B cell (primary cell): ENCODE measurements at regions not wholly inside any gene's neighbourhood (a gene's known extent, or its start where the extent isn't known, plus 50 kb on each side); places are given as distances from the start of the nearest gene placed in this dataset.

Experiments used
- EZH2 ChIP-seq: IDR thresholded peaks from 2 replicates; pipeline ENCODE4 v1.6.1; 2012; ENCODE audit warnings: borderline replicate concordance, low read depth, mild to moderate bottlenecking, moderate library complexity, low read length; ENCODE audit not compliant: insufficient read depth, poor library complexity, severe bottlenecking
- TF ChIP-seq, protein P1 (sequence below): fragments of 200-600 bp; IDR thresholded peaks from one replicate; pipeline ENCODE4 v1.8.0; 2022; ENCODE audit warnings: antibody characterized with exemption, mild to moderate bottlenecking

DNA sequence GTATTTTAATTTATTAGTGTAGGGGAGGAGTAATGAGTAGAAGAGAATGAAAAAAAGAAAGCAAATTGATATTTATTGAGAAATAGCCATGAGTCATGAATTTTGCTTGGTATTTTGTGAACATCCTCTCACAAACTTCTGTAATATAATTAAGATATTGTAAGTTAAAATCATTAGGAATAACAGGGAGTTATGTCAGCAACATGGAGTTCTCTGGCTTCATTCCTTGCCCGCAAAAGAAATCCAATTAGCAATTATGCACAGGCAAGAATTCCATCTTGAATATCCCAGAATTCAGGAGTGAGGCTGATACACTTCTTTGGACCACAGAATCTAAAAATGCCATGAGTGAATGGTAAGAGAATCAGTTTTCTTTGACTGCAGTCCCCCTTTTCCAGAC lies 94.3 kb upstream of the PTHLH start:
- TF ChIP-seq, protein P1, sequence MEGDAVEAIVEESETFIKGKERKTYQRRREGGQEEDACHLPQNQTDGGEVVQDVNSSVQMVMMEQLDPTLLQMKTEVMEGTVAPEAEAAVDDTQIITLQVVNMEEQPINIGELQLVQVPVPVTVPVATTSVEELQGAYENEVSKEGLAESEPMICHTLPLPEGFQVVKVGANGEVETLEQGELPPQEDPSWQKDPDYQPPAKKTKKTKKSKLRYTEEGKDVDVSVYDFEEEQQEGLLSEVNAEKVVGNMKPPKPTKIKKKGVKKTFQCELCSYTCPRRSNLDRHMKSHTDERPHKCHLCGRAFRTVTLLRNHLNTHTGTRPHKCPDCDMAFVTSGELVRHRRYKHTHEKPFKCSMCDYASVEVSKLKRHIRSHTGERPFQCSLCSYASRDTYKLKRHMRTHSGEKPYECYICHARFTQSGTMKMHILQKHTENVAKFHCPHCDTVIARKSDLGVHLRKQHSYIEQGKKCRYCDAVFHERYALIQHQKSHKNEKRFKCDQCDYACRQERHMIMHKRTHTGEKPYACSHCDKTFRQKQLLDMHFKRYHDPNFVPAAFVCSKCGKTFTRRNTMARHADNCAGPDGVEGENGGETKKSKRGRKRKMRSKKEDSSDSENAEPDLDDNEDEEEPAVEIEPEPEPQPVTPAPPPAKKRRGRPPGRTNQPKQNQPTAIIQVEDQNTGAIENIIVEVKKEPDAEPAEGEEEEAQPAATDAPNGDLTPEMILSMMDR: no peak
- TF ChIP-seq EZH2: no peak
